Hypothalamus (tissue), 51 donors: ENCODE measurements at regions not wholly inside any gene's neighbourhood (a gene's known extent, or its start where the extent isn't known, plus 50 kb on each side); places are given as distances from the start of the nearest gene placed in this dataset.
"Not testable (repeated sequence)": the region's sequence is repeated elsewhere in the genome, so short reads cannot be mapped to it uniquely, and the experiment has no call there.

Source experiments
- DNase-seq, 51 donors: peaks; one replicate each; lab custom pipeline; 2025; lab: John Stamatoyannopoulos, UW

- no peak for DNase-seq
Observed at GRCh38 chrX:115909017-115909416, 261.5 kb upstream of the AGTR2 start.

- DNase-seq = no peak
Observed at GRCh38 chrX:115911967-115912366, 258.6 kb upstream of the AGTR2 start.

GRCh38 chrX:115912372-115912897 is 258.1 kb upstream of the AGTR2 start:
- DNase-seq = no peak

- DNase-seq = no peak
Observed at GRCh38 chrX:115913575-115913974, 257.0 kb upstream of the AGTR2 start.

- not testable (repeated sequence) for DNase-seq
Observed at GRCh38 chrX:115915625-115916024, 254.9 kb upstream of the AGTR2 start.

GRCh38 chrX:115929480-115929879 is 241.1 kb upstream of the AGTR2 start:
- DNase-seq = no peak

GRCh38 chrX:115936008-115936407 is 234.5 kb upstream of the AGTR2 start:
- DNase-seq = no peak

- no peak for DNase-seq
Observed at GRCh38 chrX:115939070-115939469, 231.5 kb upstream of the AGTR2 start.

GRCh38 chrX:115939636-115940160 is 230.8 kb upstream of the AGTR2 start:
- no peak for DNase-seq

GRCh38 chrX:115940348-115940747 is 230.2 kb upstream of the AGTR2 start:
- peak in 1 of 51 donors; percentile 15 for DNase-seq

GRCh38 chrX:115940888-115941332 is 229.6 kb upstream of the AGTR2 start:
- peak in 43 of 51 donors; percentile 2 to 92 (median 50) for DNase-seq

GRCh38 chrX:115941388-115941787 is 229.2 kb upstream of the AGTR2 start:
- no peak for DNase-seq

- no peak for DNase-seq
Observed at GRCh38 chrX:115946059-115946458, 224.5 kb upstream of the AGTR2 start.

- DNase-seq = peak in 1 of 51 donors; percentile 27
Observed at GRCh38 chrX:115948018-115948923, 222.3 kb upstream of the AGTR2 start.

GRCh38 chrX:115949900-115950822 is 220.4 kb upstream of the AGTR2 start:
- DNase-seq = peak in 38 of 51 donors; percentile 3 to 85 (median 43)

GRCh38 chrX:115952417-115953092 is 218.0 kb upstream of the AGTR2 start:
- DNase-seq = peak in 15 of 51 donors; percentile 1 to 61 (median 7)

GRCh38 chrX:115957862-115958490 is 212.6 kb upstream of the AGTR2 start:
- peak in 5 of 51 donors; percentile 1 to 29 (median 12) for DNase-seq

- peak in 1 of 51 donors; percentile 21 for DNase-seq
Observed at GRCh38 chrX:115958687-115959359, 211.7 kb upstream of the AGTR2 start.
